HEK293T (cell line): ENCODE measurements at regions not wholly inside any gene's neighbourhood (a gene's known extent, or its start where the extent isn't known, plus 50 kb on each side); places are given as distances from the start of the nearest gene placed in this dataset.

Experiments used
- CTCF ChIA-PET: fragments of 350-600 bp; formaldehyde crosslinking; extraction: SDS; loops from one replicate; lab custom pipeline; 2021; ENCODE audit warnings: antibody characterized with exemption, inconsistent platforms; lab: Yijun Ruan, JAX
- POLR2A ChIA-PET: fragments of 350-600 bp; formaldehyde crosslinking; extraction: SDS; loops from one replicate; lab custom pipeline; 2020; ENCODE audit warnings: antibody characterized with exemption, inconsistent platforms; lab: Yijun Ruan, JAX
- DNase-seq: peaks from one replicate; pipeline ENCODE4 v3.0.0; 2012; ENCODE audit warnings: mixed read lengths; ENCODE audit errors: extremely low spot score
- ARNT ChIP-seq: fragments of 450-650 bp; IDR thresholded peaks from 2 replicates; pipeline ENCODE4 v1.6.1; 2017; ENCODE audit warnings: mild to moderate bottlenecking
- BHLHE40 ChIP-seq: fragments of 450-650 bp; IDR thresholded peaks from 2 replicates; pipeline ENCODE4 v1.6.1; 2016; ENCODE audit warnings: mild to moderate bottlenecking, moderate library complexity, borderline replicate concordance
- CTBP1 ChIP-seq: fragments of 450-650 bp; IDR thresholded peaks from 2 replicates; pipeline ENCODE4 v1.6.1; 2016; ENCODE audit warnings: borderline replicate concordance
- ELF4 ChIP-seq: fragments of 450-650 bp; IDR thresholded peaks from 2 replicates; pipeline ENCODE4 v1.6.1; 2017; ENCODE audit warnings: antibody characterized with exemption
- FOXA1 ChIP-seq: fragments of 450-650 bp; IDR thresholded peaks from 2 replicates; pipeline ENCODE4 v1.6.1; 2016; ENCODE audit warnings: mild to moderate bottlenecking
- FOXK2 ChIP-seq: fragments of 450-650 bp; IDR thresholded peaks from 2 replicates; pipeline ENCODE4 v1.6.1; 2016; ENCODE audit warnings: mild to moderate bottlenecking
- FOXM1 ChIP-seq: fragments of 450-650 bp; IDR thresholded peaks from 2 replicates; pipeline ENCODE4 v1.6.1; 2017; ENCODE audit warnings: mild to moderate bottlenecking, borderline replicate concordance
- HDGF ChIP-seq: fragments of 450-650 bp; IDR thresholded peaks from 2 replicates; pipeline ENCODE4 v1.6.1; 2017; ENCODE audit warnings: antibody characterized with exemption, borderline replicate concordance
- L3MBTL2 ChIP-seq: fragments of 450-650 bp; conservative IDR thresholded peaks from 2 replicates; pipeline ENCODE4 v1.6.1; 2016; ENCODE audit warnings: mild to moderate bottlenecking
- LEF1 ChIP-seq: fragments of 450-650 bp; IDR thresholded peaks from 2 replicates; pipeline ENCODE4 v1.6.1; 2017; ENCODE audit warnings: mild to moderate bottlenecking, borderline replicate concordance
- NFRKB ChIP-seq: fragments of 450-650 bp; IDR thresholded peaks from 2 replicates; pipeline ENCODE4 v1.6.1; 2016; ENCODE audit warnings: mild to moderate bottlenecking, moderate library complexity
- PKNOX1 ChIP-seq: fragments of 450-650 bp; IDR thresholded peaks from 2 replicates; pipeline ENCODE4 v1.6.1; 2016
- SP1 ChIP-seq: fragments of 450-650 bp; IDR thresholded peaks from 2 replicates; pipeline ENCODE4 v1.6.1; 2017
- SUZ12 ChIP-seq: fragments of 450-650 bp; IDR thresholded peaks from 2 replicates; pipeline ENCODE4 v1.6.1; 2016; ENCODE audit warnings: mild to moderate bottlenecking
- TARDBP ChIP-seq: fragments of 450-650 bp; IDR thresholded peaks from 2 replicates; pipeline ENCODE4 v1.6.1; 2016
- ZNF384 ChIP-seq: fragments of 450-650 bp; IDR thresholded peaks from 2 replicates; pipeline ENCODE4 v1.6.1; 2016

GRCh38 chr6:97909380-97909779, 626.4 kb upstream of the MMS22L start:
- ChIA-PET POLR2A (no interaction called here), CTCF (interaction anchor here (0.7 kb wide), 1 partner anchor 44 kb away, joined by 5 read pairs; no protein-coding TSS in a partner anchor)
- TF ChIP-seq ARNT = no peak
- TF ChIP-seq HDGF = no peak
- TF ChIP-seq TARDBP = no peak
- no peak for TF ChIP-seq L3MBTL2
- TF ChIP-seq LEF1 = no peak
- no peak for TF ChIP-seq FOXA1
- no peak for TF ChIP-seq BHLHE40
- no peak for TF ChIP-seq CTBP1
- TF ChIP-seq ELF4 = no peak
- no peak for TF ChIP-seq PKNOX1
- no peak for TF ChIP-seq NFRKB
- no peak for TF ChIP-seq ZNF384
- TF ChIP-seq SP1 = no peak
- TF ChIP-seq FOXM1 = no peak
- TF ChIP-seq SUZ12 = no peak
- no peak for TF ChIP-seq FOXK2
- DNase-seq = no peak

GRCh38 chr6:97913721-97914120, 630.7 kb upstream of the MMS22L start:
- TF ChIP-seq HDGF = no peak
- no peak for TF ChIP-seq FOXK2
- TF ChIP-seq NFRKB = no peak
- TF ChIP-seq SUZ12 = no peak
- TF ChIP-seq LEF1 = no peak
- TF ChIP-seq L3MBTL2 = no peak
- TF ChIP-seq FOXM1 = no peak
- no peak for TF ChIP-seq ELF4
- TF ChIP-seq BHLHE40 = no peak
- TF ChIP-seq PKNOX1 = no peak
- TF ChIP-seq SP1 = no peak
- no peak for TF ChIP-seq ZNF384
- TF ChIP-seq CTBP1 = no peak
- no peak for TF ChIP-seq ARNT
- TF ChIP-seq FOXA1 = no peak
- TF ChIP-seq TARDBP = no peak
- POLR2A ChIA-PET = no interaction called here
- CTCF ChIA-PET = no interaction called here
- DNase-seq = no peak

- peak; percentile 75 for TF ChIP-seq PKNOX1
- no peak for TF ChIP-seq TARDBP
- ChIA-PET CTCF (no interaction called here), POLR2A (no interaction called here)
- no peak for DNase-seq
These were observed 631.9 kb upstream of the MMS22L start for GRCh38 chr6:97914912-97915311.

GRCh38 chr6:97915537-97915936, 632.5 kb upstream of the MMS22L start:
- POLR2A ChIA-PET = no interaction called here
- no peak for TF ChIP-seq SP1
- no peak for TF ChIP-seq HDGF
- TF ChIP-seq FOXA1 = no peak
- no peak for TF ChIP-seq BHLHE40
- CTCF ChIA-PET = no interaction called here
- no peak for DNase-seq

- no peak for TF ChIP-seq L3MBTL2
- no peak for TF ChIP-seq SUZ12
- TF ChIP-seq TARDBP = no peak
- TF ChIP-seq SP1 = no peak
- TF ChIP-seq FOXA1 = no peak
- no peak for TF ChIP-seq NFRKB
- no peak for TF ChIP-seq ZNF384
- no peak for TF ChIP-seq ARNT
- TF ChIP-seq BHLHE40 = no peak
- no peak for TF ChIP-seq ELF4
- no peak for TF ChIP-seq PKNOX1
- no peak for TF ChIP-seq LEF1
- TF ChIP-seq CTBP1 = no peak
- TF ChIP-seq FOXK2 = no peak
- no peak for TF ChIP-seq HDGF
- TF ChIP-seq FOXM1 = no peak
- ChIA-PET POLR2A (no interaction called here), CTCF (no interaction called here)
- no peak for DNase-seq
These were observed 634.4 kb upstream of the MMS22L start for GRCh38 chr6:97917369-97917768.

GRCh38 chr6:97919046-97919445, 636.0 kb upstream of the MMS22L start:
- CTCF ChIA-PET = no interaction called here
- no peak for TF ChIP-seq FOXK2
- TF ChIP-seq PKNOX1 = no peak
- no peak for TF ChIP-seq HDGF
- no peak for TF ChIP-seq FOXM1
- TF ChIP-seq CTBP1 = no peak
- TF ChIP-seq SP1 = no peak
- TF ChIP-seq SUZ12 = no peak
- POLR2A ChIA-PET = no interaction called here
- DNase-seq = no peak
